Middle frontal gyrus (tissue), 1 donor: ENCODE measurements at regions not wholly inside any gene's neighbourhood (a gene's known extent, or its start where the extent isn't known, plus 50 kb on each side); places are given as distances from the start of the nearest gene placed in this dataset.

Source experiments
- DNase-seq: peaks from one replicate; pipeline ENCODE4 v3.0.0-alpha.2; 2015; ENCODE audit warnings: low spot score; ENCODE audit errors: extremely low spot score

DNA sequence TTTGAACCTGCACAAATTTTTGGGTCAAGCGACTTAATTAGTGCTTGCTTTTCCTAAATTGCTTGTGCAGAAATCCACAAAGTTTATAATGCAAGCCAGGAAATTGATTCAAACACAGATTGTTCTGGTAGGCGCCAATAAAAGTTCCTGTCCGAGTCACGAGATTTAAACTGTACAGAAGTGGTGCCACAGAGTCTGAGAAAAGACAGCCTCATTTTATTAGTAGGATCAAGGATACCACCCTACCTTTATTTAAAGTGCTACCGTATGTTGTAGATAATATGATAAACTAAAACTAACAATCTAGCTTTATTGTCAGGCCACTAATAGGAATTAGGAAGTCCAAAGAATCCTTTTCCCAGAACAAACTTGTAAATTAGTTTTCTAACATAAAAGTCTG, 696.7 kb downstream of the TNS3 start:
- DNase-seq, result no peak

DNA sequence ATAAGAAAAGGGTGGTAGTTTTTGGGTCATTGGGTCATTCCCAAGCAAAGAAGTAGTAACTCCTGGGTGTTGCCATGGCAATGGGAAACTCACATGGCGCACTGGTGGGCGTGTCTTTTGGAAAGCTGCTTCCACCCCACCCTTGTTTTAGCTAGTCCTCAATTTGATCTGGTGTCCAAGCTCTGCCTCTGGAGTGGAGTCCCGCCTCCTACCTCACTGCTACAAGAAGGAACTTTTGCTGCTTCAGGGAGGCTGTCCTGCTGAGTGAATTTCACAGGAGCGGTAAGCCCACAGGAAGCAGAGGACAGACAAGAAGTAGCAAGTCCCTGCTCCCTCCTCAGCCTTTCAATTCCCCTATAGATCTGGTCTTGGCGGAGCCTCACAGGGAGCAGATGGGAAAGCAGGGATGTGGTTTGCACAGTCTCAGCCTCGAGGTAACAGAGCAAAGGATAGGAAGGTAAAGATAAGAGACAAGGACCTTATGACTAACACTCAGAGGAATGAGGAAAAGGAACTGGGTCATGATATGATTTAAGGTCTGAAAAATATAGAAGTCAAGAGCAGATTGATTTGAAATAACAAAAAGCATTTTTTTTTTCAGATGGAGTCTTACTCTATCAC, 700.3 kb downstream of the TNS3 start:
- no peak for DNase-seq

DNA sequence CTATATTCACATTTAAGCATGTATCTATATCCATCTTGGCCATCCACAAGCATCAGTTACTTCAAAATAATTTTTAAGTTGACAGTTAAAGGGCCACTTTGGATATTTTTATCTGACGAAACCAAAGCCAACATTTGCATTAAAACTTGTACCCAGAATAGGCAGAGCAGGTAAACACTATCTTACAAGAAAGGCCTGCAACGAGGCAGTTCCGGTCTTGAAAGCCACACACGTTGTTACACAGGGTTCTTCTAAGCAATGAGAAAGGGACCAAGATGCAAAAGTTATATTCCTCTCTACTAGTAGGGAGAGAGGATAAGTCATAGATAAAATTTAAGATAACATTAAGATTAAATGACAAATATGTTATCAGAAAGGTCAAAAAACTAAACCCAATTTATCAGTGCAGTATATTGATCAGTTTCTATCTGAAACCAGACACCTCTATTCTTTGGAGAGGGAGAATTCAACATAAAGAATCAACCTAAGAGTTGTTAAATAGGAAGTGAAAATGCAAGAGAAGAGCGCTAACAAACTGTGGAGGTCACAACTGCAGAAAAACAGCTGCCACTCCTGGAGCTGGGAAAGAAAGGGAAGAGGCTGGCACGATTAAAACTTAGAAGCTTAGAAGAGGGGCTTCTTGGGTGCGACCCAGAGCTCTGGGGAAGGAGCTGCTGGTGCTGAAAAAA, 701.3 kb downstream of the TNS3 start:
- DNase-seq, result no peak

DNA sequence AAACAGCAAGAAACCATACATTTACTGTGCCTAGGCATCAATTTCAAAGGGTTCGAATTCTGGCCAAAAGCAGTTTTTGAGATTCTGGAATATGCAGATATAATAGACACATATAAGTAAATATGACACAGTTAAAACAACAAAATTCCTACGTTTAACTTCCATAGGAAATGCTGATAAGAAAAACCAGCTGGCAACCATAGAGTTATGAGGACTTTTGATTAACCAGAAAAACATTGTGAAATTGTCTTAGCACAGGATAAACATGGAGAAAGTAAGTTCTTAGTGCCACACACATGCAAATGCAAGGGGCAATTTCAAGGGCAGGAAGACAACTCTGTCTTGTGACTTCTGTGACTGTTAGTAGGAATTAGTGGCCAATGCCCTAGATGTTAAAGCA, 702.1 kb downstream of the TNS3 start:
- DNase-seq, result no peak

DNA sequence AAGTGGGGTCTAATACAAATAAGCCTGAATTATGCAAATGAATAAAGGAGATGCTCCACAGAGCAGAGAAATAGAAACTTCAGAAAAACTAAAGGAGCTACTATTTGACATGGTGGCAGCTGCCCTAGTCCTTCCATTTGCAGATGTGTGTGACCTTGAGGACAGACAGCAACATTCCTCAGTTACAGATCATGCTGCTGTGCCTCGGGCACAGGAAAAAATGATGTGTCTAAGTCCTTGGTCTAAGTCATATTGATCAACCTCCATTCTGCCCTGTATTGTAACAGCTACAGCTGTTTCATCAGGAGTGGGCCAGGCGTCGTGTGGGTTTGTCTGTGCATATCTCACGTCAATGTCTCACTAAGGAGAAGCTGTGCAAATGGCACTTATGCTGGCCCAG, 710.4 kb downstream of the TNS3 start:
- no peak for DNase-seq

DNA sequence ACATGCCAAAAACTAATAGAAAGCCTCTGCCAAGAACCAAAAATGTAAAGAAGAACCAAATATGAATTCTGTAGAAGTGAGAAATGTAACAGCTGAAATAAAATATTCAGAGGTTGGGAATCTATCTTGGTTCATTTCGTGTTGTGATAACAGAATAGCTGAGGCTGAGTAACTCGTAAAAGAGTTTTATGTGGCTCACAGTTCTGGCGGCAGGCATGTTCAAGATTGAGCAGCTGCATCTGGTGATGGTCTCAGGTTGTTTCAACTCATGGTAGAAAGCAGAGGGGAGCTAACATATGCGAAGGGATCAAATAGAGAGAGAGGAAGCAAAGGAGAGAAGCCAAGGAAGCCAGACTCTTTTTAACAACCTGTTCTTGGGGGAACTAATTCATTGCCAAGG, 717.2 kb downstream of the TNS3 start:
- DNase-seq, result peak; percentile 22

DNA sequence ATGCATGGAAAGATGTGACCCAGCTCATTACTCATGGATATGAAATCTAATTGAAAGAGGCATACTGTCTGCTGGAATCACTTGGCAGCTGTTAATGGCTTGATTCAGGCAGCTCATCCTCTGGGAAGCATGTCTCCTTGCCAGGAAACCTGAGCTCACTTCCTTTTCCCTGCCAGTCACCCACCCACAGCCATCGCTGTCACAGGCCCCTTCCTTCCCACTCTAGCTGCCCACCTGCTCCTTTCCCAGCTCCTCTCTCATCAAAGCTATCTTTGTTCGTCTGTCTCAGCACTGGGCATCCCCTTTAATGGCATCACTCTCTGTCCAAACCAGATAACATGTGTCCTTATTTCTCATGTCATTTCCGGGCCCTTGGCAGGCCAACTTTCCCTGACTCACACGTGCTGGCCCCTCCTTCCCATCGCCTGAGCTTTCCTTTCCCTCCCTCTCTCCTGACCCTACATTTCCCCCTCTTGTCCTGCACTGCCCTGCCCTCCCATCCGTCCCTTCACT, 721.9 kb downstream of the TNS3 start:
- DNase-seq, result no peak

DNA sequence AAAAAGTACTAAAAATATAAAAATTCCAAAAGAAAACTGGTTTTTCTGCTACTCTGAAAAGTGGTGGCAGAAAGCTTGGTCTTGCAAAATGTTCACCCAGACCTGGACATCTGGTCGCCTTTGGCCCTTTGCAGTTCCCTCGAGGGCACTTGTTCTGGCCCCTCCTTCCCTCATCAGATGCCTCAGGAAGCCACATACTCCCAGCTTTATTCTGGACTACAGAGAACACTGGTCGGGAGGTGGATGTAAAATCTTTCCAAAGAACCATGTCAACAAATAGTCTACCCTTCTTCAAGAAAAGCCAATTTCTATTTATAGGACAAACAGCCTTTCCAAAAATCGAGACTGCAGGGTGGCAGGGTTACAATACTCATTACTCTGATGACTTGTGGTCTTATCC, 726.1 kb downstream of the TNS3 start:
- no peak for DNase-seq

DNA sequence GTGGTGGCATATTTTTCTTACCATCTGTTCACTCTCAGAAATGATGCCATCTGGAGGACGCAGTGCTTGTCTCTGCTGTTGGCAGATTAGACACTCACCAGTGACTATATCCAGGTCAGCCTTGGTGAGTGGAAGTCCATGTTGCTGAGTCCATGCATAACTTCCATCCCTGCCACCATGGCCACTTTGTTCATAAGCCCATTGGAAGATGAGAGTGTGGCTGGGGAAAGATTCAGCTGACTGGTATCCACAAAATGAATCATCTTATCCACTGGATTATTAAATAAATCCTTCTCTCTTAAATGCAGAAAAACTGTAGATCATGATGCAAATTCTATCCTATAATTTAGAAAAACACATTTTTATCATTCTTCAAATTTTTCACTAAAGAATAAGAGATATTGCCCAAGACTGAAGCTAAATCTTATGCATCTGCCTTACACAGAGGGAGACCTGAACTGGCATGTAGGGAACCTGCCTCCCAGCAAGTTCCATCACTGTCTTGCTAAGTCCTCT, 726.9 kb downstream of the TNS3 start:
- DNase-seq, result no peak

DNA sequence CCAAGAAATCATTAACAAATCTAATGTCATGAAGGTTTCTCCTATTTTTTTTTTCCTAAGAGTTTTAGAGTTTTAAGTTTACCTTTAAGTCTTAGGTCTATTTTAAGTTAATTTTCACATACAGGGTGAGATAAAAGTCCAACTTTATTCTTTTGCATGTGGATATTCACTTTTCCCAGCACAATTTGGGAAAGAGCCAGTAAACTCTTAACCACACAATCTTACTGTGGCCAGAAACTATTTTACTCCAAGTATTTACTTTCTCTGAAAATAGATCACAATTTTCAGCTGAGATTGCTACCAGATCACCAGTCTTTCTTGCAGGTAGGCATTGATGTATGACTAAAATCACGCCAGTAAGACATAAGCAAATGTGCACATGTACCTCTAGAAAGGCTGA, 728.5 kb downstream of the TNS3 start:
- DNase-seq, result no peak

DNA sequence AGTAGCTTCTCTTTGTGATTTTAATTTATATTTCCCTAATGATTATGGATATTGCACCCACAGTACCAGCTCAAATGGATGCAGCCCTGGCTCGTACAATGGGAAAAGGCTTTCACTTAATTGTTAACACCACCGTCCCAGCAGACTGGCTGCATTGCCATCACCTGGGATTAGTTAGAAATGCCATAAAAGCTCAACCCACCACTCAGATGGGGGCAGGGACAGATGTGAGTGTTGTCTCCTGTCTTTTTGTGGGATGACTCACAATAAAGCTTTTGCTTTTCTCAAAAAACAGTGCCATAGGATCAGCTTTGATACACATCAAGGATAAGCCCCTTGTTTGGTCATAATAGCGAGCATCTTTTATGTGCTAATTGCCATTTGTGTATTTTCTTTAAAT, 729.1 kb downstream of the TNS3 start:
- no peak for DNase-seq

DNA sequence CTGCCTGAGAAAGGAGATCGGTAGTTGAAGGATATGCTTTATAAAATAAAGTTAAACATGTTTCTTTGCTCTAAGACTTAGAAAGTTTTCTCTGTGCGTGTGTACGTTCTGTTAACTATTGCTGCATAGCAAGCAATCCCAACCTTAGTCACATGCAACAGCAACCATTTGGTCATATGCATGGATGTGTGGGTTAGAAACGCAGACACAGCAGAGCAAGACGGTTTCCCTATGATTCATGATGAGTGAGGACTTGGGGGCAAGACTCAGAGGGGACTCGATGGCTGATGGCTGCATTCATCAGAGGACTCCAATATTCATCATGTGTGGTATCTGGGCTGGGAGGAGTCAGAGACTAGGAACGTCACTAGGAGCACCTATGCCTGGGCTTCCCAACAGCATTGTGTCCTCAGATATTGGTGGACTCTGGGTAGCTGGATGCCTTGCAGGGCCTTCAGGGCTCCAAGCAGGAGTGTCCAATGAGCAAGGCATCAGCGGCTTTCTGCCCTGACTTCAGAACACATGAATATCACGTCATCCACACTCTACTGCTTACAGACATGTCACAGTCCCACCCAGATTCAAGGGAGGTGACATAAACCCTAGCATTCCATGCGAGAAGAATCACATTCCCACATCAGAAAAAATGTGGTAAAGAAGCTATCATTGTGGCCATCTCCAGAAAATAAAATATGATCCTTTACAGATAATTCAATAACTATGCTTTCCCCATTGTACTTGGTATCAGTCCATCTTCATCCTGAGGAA, 731.2 kb downstream of the TNS3 start:
- no peak for DNase-seq

DNA sequence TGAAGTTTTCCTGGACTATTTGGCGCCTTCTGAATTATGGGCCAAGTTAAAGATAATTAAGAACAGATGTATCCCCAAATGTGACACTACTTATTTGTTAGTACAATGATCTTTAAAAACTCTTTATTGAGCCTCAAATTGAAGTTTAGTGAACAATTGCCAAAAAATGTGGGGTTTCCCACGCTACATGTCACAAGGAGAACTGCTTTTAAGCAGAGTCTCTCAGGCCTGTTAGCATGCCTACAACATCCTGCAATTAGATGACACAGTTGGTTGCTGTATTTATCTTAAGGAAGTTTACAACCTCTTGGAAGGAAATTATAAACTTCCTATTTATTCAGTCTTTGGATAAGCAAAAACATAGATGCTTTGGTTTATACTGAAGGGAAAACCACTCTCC, 733.0 kb downstream of the TNS3 start:
- no peak for DNase-seq

DNA sequence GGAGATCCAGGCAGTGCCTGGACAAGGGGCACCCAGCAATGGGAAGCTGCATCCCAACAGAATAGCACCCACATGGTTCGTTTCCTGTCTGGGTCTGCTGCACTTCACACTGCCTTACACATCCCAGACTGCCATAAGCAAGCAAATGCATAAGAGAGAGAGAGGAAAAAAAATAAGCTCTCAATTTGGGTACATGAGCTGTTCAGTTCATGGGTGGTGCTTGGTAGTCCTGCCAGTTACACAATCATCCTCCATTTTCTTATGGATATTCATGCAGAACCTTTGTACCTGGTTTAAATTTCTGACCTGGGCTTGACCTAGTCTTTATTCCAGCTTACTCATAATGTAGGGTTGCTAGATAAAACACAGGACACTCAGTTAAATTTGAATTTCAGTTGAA, 733.6 kb downstream of the TNS3 start:
- DNase-seq, result no peak

DNA sequence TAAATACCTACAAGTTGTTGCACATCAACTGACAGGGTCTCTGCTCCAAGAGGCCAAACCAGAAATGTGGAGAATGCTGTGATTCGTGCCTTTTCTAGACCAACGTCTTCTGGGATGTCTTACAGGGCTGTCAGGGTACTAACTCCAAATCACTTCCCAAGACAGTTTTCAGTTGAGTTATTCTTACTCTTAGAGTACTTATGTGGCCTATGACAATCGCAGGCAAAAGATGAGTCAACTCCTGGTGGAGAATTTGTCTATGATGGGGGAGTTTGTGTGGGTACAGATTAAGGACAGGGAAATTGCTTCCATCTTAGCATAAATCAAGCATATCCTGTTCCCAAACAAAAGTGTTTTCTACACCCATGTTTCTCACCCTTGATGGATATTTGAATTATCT, 734.8 kb downstream of the TNS3 start:
- DNase-seq, result no peak

DNA sequence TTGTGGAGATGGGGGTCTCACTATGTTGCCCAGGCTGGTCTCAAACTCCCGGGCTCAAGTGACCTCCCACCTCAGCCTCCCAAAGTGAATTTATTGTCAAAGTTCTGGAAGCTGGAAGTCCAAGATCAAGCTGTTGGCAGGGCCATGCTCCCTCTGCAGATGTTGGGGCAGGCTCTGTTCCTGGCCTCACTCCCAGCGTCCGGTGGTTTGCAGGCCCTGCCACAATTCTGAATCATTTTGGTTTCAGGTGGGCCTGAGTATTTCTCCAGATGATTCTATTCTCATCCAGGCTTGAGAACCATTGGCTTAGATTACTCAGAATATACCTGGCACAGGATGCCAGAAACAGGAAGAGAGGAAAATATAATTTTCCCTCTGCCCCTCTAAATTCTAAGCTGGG, 737.4 kb downstream of the TNS3 start:
- DNase-seq, result no peak

DNA sequence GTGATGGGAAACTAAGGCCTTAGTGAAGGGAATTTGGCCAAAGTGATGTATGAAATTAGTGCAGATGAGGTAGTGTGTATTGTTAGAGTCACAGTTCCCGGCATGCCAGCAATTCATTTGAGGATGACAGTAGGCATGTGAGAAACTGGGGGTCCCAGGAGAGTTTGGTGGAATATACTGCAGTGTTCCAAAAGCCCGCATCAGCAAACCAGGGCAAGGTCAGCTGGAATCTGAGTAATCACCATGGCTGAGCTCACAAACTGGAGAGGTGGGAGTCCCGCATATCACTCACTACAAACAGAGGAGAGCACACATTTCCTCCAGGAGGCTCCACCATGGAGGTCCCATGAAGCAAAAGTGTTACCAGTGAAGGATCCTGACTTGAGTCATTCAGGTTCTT, 740.7 kb downstream of the TNS3 start:
- no peak for DNase-seq

DNA sequence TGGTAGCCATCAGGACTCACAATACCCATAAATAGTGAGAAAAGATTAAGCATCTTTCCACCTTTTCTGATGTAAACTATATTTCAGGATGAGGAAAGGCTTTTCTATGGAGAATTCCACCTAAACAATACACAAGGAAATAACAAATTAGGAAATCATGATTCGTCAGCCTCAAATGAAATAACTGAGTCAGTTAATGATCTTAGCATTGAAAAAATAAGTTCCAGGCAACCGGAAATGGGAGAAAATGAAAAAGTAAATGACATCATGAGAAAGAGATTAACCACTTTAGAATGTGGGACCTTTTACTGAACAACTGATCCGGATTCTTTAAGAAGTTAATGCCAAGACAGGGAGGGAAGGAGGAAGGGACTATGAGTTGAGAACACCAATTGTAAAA, 742.3 kb downstream of the TNS3 start:
- no peak for DNase-seq

DNA sequence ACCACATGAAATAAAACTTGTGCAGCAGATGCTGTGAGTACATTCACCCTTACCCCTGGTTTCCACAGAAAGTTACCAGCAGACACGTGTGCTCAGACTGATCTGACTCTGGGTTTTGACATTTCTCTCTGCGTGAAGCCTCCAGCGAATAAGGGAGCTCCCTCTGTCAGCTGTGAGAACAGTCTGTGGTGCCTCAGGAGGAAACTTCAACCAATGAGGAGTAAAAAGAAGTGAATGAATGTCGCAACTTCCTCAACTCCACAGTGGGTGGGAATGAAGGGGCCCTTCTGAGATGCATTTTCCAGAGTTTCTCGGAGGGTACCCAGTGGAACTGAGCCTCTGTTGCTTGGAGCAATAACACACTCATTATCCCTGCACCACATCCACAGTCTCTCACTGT, 743.4 kb downstream of the TNS3 start:
- DNase-seq, result no peak

DNA sequence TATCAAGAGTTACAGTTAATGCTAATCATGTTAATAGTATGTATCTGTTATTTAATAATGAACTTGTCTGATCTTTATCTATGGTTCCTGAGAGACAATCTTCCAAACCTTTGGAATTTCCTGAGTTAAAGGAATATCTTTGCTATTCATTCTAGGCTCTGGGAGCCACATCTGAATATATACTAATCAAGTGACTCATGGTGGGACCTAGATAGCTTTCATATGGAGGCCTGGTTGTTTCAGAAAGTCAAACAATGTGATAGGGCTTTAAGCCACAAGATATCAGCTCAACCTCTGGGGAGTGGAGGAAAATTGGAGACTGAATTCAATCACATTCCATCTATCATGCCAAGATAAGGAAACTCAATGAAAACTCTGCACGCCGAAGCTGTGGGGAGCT, 746.4 kb downstream of the TNS3 start:
- DNase-seq, result no peak

DNA sequence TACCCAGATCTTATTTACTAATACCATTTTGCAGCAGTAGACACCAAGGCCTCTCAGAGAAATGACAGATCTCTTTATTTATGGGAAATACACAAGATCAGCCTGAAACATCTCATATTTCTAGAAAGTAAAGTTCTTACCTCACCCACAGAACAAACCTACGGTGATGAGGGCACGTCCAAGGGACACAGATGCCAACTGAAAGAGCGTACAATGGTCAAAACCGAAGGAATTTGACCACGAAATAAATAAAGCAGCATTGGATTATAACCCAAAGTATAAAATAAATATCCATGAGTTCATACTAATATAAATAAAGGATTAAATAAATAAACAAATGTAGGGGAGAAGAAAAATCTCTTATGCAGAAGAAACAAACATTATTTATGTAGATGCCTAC, 747.0 kb downstream of the TNS3 start:
- DNase-seq, result no peak

DNA sequence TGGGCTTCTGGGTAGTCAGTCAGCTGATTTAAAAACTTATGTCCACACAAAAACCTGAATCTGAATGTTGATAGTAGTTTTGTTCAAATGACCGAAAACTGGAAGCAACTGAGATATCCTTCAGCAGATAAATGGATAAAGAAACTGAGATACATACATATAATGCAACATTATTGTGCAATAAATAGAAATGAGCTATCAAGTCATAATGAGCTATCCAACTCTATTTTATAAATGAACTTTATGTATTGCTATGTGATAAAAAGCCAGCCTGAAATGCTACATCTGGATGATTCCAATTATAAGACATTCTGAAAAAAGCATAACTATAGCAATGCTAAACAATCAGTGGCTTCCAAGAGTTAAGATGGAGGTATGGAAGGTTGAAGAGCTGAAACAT, 748.7 kb downstream of the TNS3 start:
- no peak for DNase-seq
